ENCODE measurements at regions not wholly inside any gene's neighbourhood (a gene's known extent, or its start where the extent isn't known, plus 50 kb on each side); places are given as distances from the start of the nearest gene placed in this dataset.
"Not testable (repeated sequence)": the region's sequence is repeated elsewhere in the genome, so short reads cannot be mapped to it uniquely, and the experiment has no call there.

DNA sequence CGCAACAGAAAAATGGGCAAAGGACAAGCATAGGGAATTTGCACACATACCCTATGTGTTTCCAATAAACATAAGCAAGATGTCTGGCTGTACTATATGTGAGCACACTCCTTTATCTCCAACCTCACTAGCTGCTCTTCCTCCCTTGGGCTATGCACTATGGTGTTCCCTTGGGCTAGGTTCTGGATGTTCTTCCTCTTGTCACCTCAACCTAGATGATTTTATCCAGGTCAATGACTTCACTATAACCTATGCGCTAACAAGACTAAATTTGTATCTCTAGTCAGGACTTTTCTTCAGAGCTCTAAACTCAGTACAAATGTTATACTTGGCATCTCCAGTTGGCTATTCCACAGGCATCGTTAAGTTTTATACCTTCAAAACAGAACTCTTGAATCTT is 66.0 kb downstream of the B4GALT7 start:
- not testable (repeated sequence) for TF ChIP-seq CTCF (optimal IDR thresholded peaks at IDR 0.05 in 1 of 3, IDR thresholded peaks at IDR 0.05 in 1 of 3, conservative IDR thresholded peaks at IDR 0.05 in 1 of 3; ENCODE audit: extremely low read depth in 1 of 3, insufficient read depth in 2 of 3, low read length in 3 of 3); EZH2 (IDR thresholded peaks at IDR 0.05; ENCODE audit: low read length)

Data from keratinocyte (primary cell).